SK-N-SH (cell line): ENCODE measurements at regions not wholly inside any gene's neighbourhood (a gene's known extent, or its start where the extent isn't known, plus 50 kb on each side); places are given as distances from the start of the nearest gene placed in this dataset.

Source experiments
- CTCF ChIA-PET: fragments of 300-600, 350-600 bp; formaldehyde crosslinking; extraction: SDS; loops from one replicate; lab custom pipeline; 2021; lab: Yijun Ruan, JAX
- POLR2A ChIA-PET: fragments of 350-600 bp; sonication (Branson Sonifier 250); formaldehyde crosslinking; extraction: SDS; loops from one replicate; lab custom pipeline; 2020; ENCODE audit warnings: antibody characterized with exemption, inconsistent platforms; lab: Yijun Ruan, JAX
- DNase-seq: peaks from one replicate; pipeline ENCODE4 v3.0.0; 2012
- H2AFZ ChIP-seq: fragments of 200-600 bp; sonication (generic); 2 replicates; pipeline ENCODE4 v1.8.1; 2016; ENCODE audit warnings: antibody characterized with exemption, mild to moderate bottlenecking, low read depth
- H3F3A ChIP-seq: fragments of 200-600 bp; sonication (generic); replicated peaks from 2 replicates; pipeline ENCODE3; 2016; ENCODE audit warnings: antibody characterized with exemption, mild to moderate bottlenecking; ENCODE audit not compliant: insufficient read depth
- H3K27ac ChIP-seq, 2 experiments: fragments of 200-500 bp in 1 of 2; fragments of 200-600 bp in 1 of 2; sonication (Bioruptor generic) in 1 of 2; sonication (generic), shearing (Covaris generic) in 1 of 2; 2 replicates each; pipeline versions ENCODE4 v1.5.1 to v1.6.1; 2014 to 2016; ENCODE audit warnings: low read depth in 2 of 2, inconsistent platforms in 1 of 2, low read length in 1 of 2, mild to moderate bottlenecking in 1 of 2, mixed read lengths in 1 of 2
- H3K27me3 ChIP-seq: fragments of 200-600 bp; sonication (generic), shearing (Covaris generic); 2 replicates; pipeline ENCODE4 v1.6.1; 2016; ENCODE audit warnings: mixed run types; ENCODE audit not compliant: insufficient read depth
- H3K36me3 ChIP-seq, 2 experiments: fragments of 200-500 bp in 1 of 2; fragments of 200-600 bp in 1 of 2; sonication (Bioruptor generic) in 1 of 2; sonication (generic) in 1 of 2; replicated peaks in 1 of 2; 2 replicates each; pipeline versions ENCODE3 to v1.5.1; 2014 to 2016; ENCODE audit warnings: low read length in 1 of 2, mild to moderate bottlenecking in 1 of 2; ENCODE audit not compliant: insufficient read depth in 2 of 2, control insufficient read depth in 1 of 2
- H3K4me1 ChIP-seq, 2 experiments: fragments of 200-500 bp in 1 of 2; fragments of 200-600 bp in 1 of 2; sonication (Bioruptor generic) in 1 of 2; sonication (generic), shearing (Covaris generic) in 1 of 2; 2 replicates each; pipeline versions ENCODE4 v1.5.1 to v1.6.1; 2014 to 2016; ENCODE audit warnings: low read depth in 1 of 2, low read length in 1 of 2, mixed run types in 1 of 2; ENCODE audit not compliant: insufficient read depth in 2 of 2, control insufficient read depth in 1 of 2
- H3K4me2 ChIP-seq: fragments of 200-600 bp; sonication (generic), shearing (Covaris generic); 2 replicates; pipeline ENCODE4 v1.6.1; 2017; ENCODE audit warnings: mixed run types
- H3K4me3 ChIP-seq, 2 experiments: fragments of 200-500 bp in 1 of 2; fragments of 200-600 bp in 1 of 2; sonication (Bioruptor generic) in 1 of 2; sonication (generic), shearing (Covaris generic) in 1 of 2; 2 replicates each; pipeline versions ENCODE4 v1.5.1 to v1.8.1; 2014 to 2016; ENCODE audit warnings: low read depth in 2 of 2, inconsistent platforms in 1 of 2, low read length in 1 of 2, mild to moderate bottlenecking in 1 of 2, mixed read lengths in 1 of 2, moderate library complexity in 1 of 2
- H3K79me2 ChIP-seq: fragments of 200-600 bp; sonication (generic); 2 replicates; pipeline ENCODE4 v1.8.1; 2017; ENCODE audit warnings: mild to moderate bottlenecking; ENCODE audit not compliant: insufficient read depth
- H3K9ac ChIP-seq: fragments of 200-600 bp; sonication (generic); 2 replicates; pipeline ENCODE4 v1.6.1; 2017; ENCODE audit warnings: mixed run types
- H3K9me2 ChIP-seq: fragments of 200-600 bp; sonication (generic); 2 replicates; pipeline ENCODE4 v1.6.1; 2017; ENCODE audit warnings: mixed run types
- H3K9me3 ChIP-seq: fragments of 200-600 bp; sonication (generic); 2 replicates; pipeline ENCODE4 v1.6.1; 2017; ENCODE audit warnings: mixed run types, mild to moderate bottlenecking, moderate library complexity
- H4K20me1 ChIP-seq: fragments of 200-600 bp; sonication (generic); 2 replicates; pipeline ENCODE4 v1.6.1; 2017; ENCODE audit warnings: mild to moderate bottlenecking, mixed run types; ENCODE audit not compliant: insufficient read depth
- EP300 ChIP-seq, 2 experiments: IDR thresholded peaks; 2 replicates each; pipeline versions ENCODE4 v1.4.0 to v1.6.1; 2012; ENCODE audit warnings: borderline replicate concordance in 1 of 2, low read depth in 1 of 2, low read length in 1 of 2
- FOSL2 ChIP-seq: IDR thresholded peaks from 2 replicates; pipeline ENCODE4 v1.4.0; 2012; ENCODE audit warnings: low read depth, mild to moderate bottlenecking, moderate library complexity, borderline replicate concordance
- MEF2A ChIP-seq: IDR thresholded peaks from 2 replicates; pipeline ENCODE4 v1.4.0; 2012; ENCODE audit warnings: low read depth, borderline replicate concordance
- MXI1 ChIP-seq: IDR thresholded peaks from 2 replicates; pipeline ENCODE4 v1.6.1; 2012; ENCODE audit warnings: mild to moderate bottlenecking, low read depth, low read length, improper control_type of control experiment
- PBX3 ChIP-seq: IDR thresholded peaks from 2 replicates; pipeline ENCODE4; 2012
- POLR2AphosphoS5 ChIP-seq: IDR thresholded peaks from 2 replicates; pipeline ENCODE4 v1.6.1; 2012; ENCODE audit warnings: low read depth, low read length
- SIN3A ChIP-seq: IDR thresholded peaks from 2 replicates; pipeline ENCODE4 v1.6.1; 2012; ENCODE audit warnings: low read depth, mild to moderate bottlenecking, low read length, moderate library complexity, borderline replicate concordance
- WGBS: methylation state at CpG from one replicate; pipeline ENCODE4 v1.1.6; 2017; ENCODE audit warnings: low lambda C conversion rate; 5-methylcytosine and 5-hydroxymethylcytosine counted together
- TF ChIP-seq, protein P1 (sequence below): IDR thresholded peaks from 2 replicates; pipeline ENCODE4 v1.6.1; 2012; ENCODE audit warnings: mild to moderate bottlenecking, low read depth, low read length, moderate library complexity
- TF ChIP-seq, protein P2 (sequence below): IDR thresholded peaks from 2 replicates; pipeline ENCODE4 v1.4.0; 2012; ENCODE audit warnings: low read depth, borderline replicate concordance
- TF ChIP-seq, protein P3 (sequence below): IDR thresholded peaks from 2 replicates; pipeline ENCODE4 v1.4.0; 2012; ENCODE audit warnings: low read depth

DNA sequence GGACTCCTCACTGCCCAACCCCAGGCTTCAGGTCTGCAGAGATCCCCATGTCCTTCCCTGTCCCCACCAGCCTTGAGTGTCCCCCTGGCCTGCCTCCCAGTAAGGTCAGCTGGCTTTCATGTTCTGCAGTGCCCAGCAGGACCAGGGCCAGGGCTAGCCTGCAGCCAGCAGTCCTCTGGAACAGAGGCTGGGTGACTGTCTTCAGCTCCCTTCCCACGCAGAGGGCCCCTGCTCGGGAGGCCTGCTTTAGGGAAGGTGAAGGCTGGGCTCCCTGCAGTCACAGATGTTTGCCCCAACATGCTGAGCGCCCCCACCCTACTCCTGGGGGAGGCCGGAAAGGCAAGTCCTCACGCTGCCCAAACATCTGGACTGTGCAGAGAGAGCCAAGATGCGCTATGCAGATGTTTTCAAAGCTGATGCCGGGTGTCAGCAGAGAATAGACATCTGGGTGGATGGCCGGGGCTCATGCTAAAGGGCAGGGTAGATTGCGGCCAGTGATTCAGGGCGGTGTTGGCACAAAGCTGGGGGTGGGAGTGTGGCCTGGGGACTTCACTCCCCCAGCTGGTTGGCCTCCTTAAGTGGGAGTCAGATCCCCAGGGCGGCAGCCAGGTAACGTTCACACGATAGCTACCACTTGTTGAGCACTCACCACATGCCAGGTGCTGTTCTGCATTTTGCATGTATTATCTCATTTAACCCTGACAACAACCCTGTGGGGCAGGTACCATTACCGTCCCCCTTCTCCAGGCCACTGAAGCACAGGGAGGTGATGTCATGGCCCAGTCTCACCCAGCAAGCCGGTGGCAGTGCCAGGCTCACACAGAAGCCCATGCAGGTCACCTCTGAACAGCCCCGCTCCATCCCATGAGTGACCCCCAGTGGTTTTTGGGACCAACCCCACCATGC, 71.2 kb upstream of the COL13A1 start:
- H3K27ac ChIP-seq = peak overlapping the region; percentile 14 to 43; a peak in 2 of 4 replicates
- H3K9ac ChIP-seq = no peak overlapping the region
- H4K20me1 ChIP-seq = no peaks in the 10 kb centered on the region
- no peak overlapping the region for H3K4me3 ChIP-seq
- 83% methylated on average over 6 of the region's 16 CpGs for WGBS
- ChIA-PET POLR2A (interaction anchor here (0.9 kb wide), 1 partner anchor 28 kb away, joined by 3 read pairs; no protein-coding TSS in a partner anchor), CTCF (interaction anchor here (1.0 to 8.9 kb wide), 9 partner anchors 9 to 185 kb away, joined by 3 to 81 read pairs (median 5); no protein-coding TSS in a partner anchor)
- H3K9me2 ChIP-seq = no peaks in the 10 kb centered on the region
- no peak overlapping the region for H3K4me2 ChIP-seq
- H3K9me3 ChIP-seq = no peaks in the 10 kb centered on the region
- H3K36me3 ChIP-seq = no peaks in the 10 kb centered on the region
- H3K27me3 ChIP-seq = no peaks in the 10 kb centered on the region
- no peaks in the 10 kb centered on the region for H3F3A ChIP-seq
- TF ChIP-seq EP300 (IDR thresholded peaks at IDR 0.05; ENCODE audit: borderline replicate concordance in 1 of 2, low read depth in 1 of 2, low read length in 1 of 2) (no peak), SIN3A (no peak), POLR2AphosphoS5 (no peak), MEF2A (no peak), MXI1 (no peak), PBX3 (no peak), FOSL2 (no peak)
- TF ChIP-seq, protein P1, sequence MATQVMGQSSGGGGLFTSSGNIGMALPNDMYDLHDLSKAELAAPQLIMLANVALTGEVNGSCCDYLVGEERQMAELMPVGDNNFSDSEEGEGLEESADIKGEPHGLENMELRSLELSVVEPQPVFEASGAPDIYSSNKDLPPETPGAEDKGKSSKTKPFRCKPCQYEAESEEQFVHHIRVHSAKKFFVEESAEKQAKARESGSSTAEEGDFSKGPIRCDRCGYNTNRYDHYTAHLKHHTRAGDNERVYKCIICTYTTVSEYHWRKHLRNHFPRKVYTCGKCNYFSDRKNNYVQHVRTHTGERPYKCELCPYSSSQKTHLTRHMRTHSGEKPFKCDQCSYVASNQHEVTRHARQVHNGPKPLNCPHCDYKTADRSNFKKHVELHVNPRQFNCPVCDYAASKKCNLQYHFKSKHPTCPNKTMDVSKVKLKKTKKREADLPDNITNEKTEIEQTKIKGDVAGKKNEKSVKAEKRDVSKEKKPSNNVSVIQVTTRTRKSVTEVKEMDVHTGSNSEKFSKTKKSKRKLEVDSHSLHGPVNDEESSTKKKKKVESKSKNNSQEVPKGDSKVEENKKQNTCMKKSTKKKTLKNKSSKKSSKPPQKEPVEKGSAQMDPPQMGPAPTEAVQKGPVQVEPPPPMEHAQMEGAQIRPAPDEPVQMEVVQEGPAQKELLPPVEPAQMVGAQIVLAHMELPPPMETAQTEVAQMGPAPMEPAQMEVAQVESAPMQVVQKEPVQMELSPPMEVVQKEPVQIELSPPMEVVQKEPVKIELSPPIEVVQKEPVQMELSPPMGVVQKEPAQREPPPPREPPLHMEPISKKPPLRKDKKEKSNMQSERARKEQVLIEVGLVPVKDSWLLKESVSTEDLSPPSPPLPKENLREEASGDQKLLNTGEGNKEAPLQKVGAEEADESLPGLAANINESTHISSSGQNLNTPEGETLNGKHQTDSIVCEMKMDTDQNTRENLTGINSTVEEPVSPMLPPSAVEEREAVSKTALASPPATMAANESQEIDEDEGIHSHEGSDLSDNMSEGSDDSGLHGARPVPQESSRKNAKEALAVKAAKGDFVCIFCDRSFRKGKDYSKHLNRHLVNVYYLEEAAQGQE = no peak
- TF ChIP-seq, protein P2, sequence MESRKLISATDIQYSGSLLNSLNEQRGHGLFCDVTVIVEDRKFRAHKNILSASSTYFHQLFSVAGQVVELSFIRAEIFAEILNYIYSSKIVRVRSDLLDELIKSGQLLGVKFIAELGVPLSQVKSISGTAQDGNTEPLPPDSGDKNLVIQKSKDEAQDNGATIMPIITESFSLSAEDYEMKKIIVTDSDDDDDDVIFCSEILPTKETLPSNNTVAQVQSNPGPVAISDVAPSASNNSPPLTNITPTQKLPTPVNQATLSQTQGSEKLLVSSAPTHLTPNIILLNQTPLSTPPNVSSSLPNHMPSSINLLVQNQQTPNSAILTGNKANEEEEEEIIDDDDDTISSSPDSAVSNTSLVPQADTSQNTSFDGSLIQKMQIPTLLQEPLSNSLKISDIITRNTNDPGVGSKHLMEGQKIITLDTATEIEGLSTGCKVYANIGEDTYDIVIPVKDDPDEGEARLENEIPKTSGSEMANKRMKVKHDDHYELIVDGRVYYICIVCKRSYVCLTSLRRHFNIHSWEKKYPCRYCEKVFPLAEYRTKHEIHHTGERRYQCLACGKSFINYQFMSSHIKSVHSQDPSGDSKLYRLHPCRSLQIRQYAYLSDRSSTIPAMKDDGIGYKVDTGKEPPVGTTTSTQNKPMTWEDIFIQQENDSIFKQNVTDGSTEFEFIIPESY = no peak
- TF ChIP-seq, protein P3, sequence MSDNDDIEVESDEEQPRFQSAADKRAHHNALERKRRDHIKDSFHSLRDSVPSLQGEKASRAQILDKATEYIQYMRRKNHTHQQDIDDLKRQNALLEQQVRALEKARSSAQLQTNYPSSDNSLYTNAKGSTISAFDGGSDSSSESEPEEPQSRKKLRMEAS = no peak
- H2AFZ ChIP-seq = no peak overlapping the region
- peak; percentile 56 for DNase-seq
- no peaks in the 10 kb centered on the region for H3K79me2 ChIP-seq
- peaks cover 12 to 45% of the 10 kb centered on the region in 2 experiments; a peak in 3 of 4 replicates for H3K4me1 ChIP-seq
